Colonic mucosa (tissue), 4 donors: ENCODE measurements at regions not wholly inside any gene's neighbourhood (a gene's known extent, or its start where the extent isn't known, plus 50 kb on each side); places are given as distances from the start of the nearest gene placed in this dataset.

Experiments used
- DNase-seq: peaks from one replicate; pipeline ENCODE4 v3.0.0-alpha.2; 2020
- H3K27ac ChIP-seq: fragments of 200-600 bp; one replicate; pipeline ENCODE4 v1.8.0; 2021
- H3K27me3 ChIP-seq: fragments of 200-600 bp; one replicate; pipeline ENCODE4 v1.8.0; 2021
- H3K36me3 ChIP-seq: fragments of 200-600 bp; one replicate; pipeline ENCODE4 v1.8.0; 2021
- H3K4me1 ChIP-seq: fragments of 200-600 bp; one replicate; pipeline ENCODE4 v1.8.0; 2021; ENCODE audit warnings: mild to moderate bottlenecking
- H3K4me3 ChIP-seq: fragments of 200-600 bp; one replicate; pipeline ENCODE4 v1.8.0; 2021
- H3K9ac ChIP-seq, 2 donors: one replicate each; pipeline ENCODE4 v1.7.0; 2013; ENCODE audit warnings: control low read depth in 2 of 2, low read depth in 2 of 2, low read length in 2 of 2
- H3K9me3 ChIP-seq: fragments of 200-600 bp; one replicate; pipeline ENCODE4 v1.8.0; 2021
- CTCF ChIP-seq: fragments of 200-600 bp; IDR thresholded peaks from one replicate; pipeline ENCODE4 v1.8.0; 2022; ENCODE audit warnings: antibody characterized with exemption, mild to moderate bottlenecking
- intact Hi-C: fragments of 100-400 bp; cut with DNase I; formaldehyde crosslinking; loops from one replicate; pipeline ENCODE4 v1.14.1; 2022
- donor health status: healthy.
- donor health status: DM: no; HTN: no; CAD: no.
- donor health status: DM: no; HTN: no; CAD: no.

- intact Hi-C loops: no loop called here
- DNase-seq: no peak
- no peaks in the 10 kb centered on the region for H3K27me3 ChIP-seq
- no peaks in the 10 kb centered on the region for H3K9me3 ChIP-seq
- H3K4me3 ChIP-seq: no peak overlapping the region
- no peak overlapping the region for H3K27ac ChIP-seq
- H3K36me3 ChIP-seq: no peaks in the 10 kb centered on the region
- no peak for TF ChIP-seq CTCF
- no peaks in the 10 kb centered on the region for H3K4me1 ChIP-seq
- H3K9ac ChIP-seq: no peak overlapping the region
Observed at GRCh38 chr12:72863671-72864070, 591.5 kb downstream of the TRHDE start.

GRCh38 chr12:72865921-72866320, 593.8 kb downstream of the TRHDE start:
- Histone ChIP-seq H3K36me3 (no peaks in the 10 kb centered on the region), H3K27me3 (no peaks in the 10 kb centered on the region), H3K9me3 (no peaks in the 10 kb centered on the region), H3K4me3 (no peak overlapping the region), H3K9ac (no peak overlapping the region), H3K4me1 (no peaks in the 10 kb centered on the region), H3K27ac (no peak overlapping the region)
- DNase-seq: no peak
- intact Hi-C loops: no loop called here
- no peak for TF ChIP-seq CTCF

- DNase-seq: no peak
- Histone ChIP-seq H3K27me3 (no peaks in the 10 kb centered on the region), H3K27ac (no peak overlapping the region), H3K9me3 (no peaks in the 10 kb centered on the region), H3K9ac (no peak overlapping the region), H3K4me1 (no peaks in the 10 kb centered on the region), H3K4me3 (no peak overlapping the region), H3K36me3 (no peaks in the 10 kb centered on the region)
- intact Hi-C loops: no loop called here
- no peak for TF ChIP-seq CTCF
Observed at GRCh38 chr12:72869024-72869423, 596.9 kb downstream of the TRHDE start.

GRCh38 chr12:72872238-72872887, 600.2 kb downstream of the TRHDE start:
- TF ChIP-seq CTCF: no peak
- Histone ChIP-seq H3K9ac (no peak overlapping the region), H3K4me1 (no peaks in the 10 kb centered on the region), H3K36me3 (no peaks in the 10 kb centered on the region), H3K27ac (no peak overlapping the region), H3K9me3 (no peaks in the 10 kb centered on the region), H3K4me3 (no peak overlapping the region), H3K27me3 (no peaks in the 10 kb centered on the region)
- DNase-seq: no peak
- intact Hi-C loops: no loop called here

GRCh38 chr12:72872996-72873395, 600.8 kb downstream of the TRHDE start:
- no peak for DNase-seq
- no peaks in the 10 kb centered on the region for H3K36me3 ChIP-seq
- H3K4me1 ChIP-seq: no peaks in the 10 kb centered on the region
- no peak overlapping the region for H3K9ac ChIP-seq
- intact Hi-C loops: no loop called here
- TF ChIP-seq CTCF: no peak
- H3K27me3 ChIP-seq: no peaks in the 10 kb centered on the region
- no peak overlapping the region for H3K27ac ChIP-seq
- no peaks in the 10 kb centered on the region for H3K9me3 ChIP-seq
- no peak overlapping the region for H3K4me3 ChIP-seq
